ENCODE measurements at regions not wholly inside any gene's neighbourhood (a gene's known extent, or its start where the extent isn't known, plus 50 kb on each side); places are given as distances from the start of the nearest gene placed in this dataset.
A peak's percentile ranks its signal among the peaks of the same experiment; 100 is the strongest.

- Histone ChIP-seq H3K27ac (ENCODE audit: extremely low read length, insufficient read depth, low read length) (peak overlapping the region; percentile 63), H3K4me3 (replicated peaks in 1 of 3; ENCODE audit: insufficient read depth in 1 of 3, low read depth in 2 of 3, low read length in 3 of 3) (peak overlapping the region in 2 of 3 experiments; percentile 35 to 40; a peak in 3 of 6 replicates), H3K9ac (ENCODE audit: insufficient read depth, low read depth, low read length) (no peak overlapping the region), H4K20me1 (ENCODE audit: insufficient read depth, low read length) (no peaks in the 10 kb centered on the region), H3K36me3 (replicated peaks in 1 of 2; ENCODE audit: control insufficient read depth in 1 of 2, insufficient read depth in 2 of 2, low read length in 2 of 2) (no peaks in the 10 kb centered on the region), H2AFZ (ENCODE audit: low read length) (peak overlapping the region; percentile 23), H3K27me3 (ENCODE audit: control insufficient read depth in 1 of 2, insufficient read depth in 2 of 2, low read length in 2 of 2) (no peaks in the 10 kb centered on the region), H3K4me2 (ENCODE audit: low read depth, low read length) (peak overlapping the region; percentile 69), H3K9me3 (ENCODE audit: low read length) (peaks cover 16% of the 10 kb centered on the region), H3K79me2 (ENCODE audit: insufficient read depth, low read length) (no peaks in the 10 kb centered on the region), H3K4me1 (ENCODE audit: insufficient read depth, low read length) (peaks cover 22% of the 10 kb centered on the region)
- ATAC-seq: peak; percentile 96
- no TSS peak for BruUV-seq (replicated peaks)
- ChIA-PET CTCF (ENCODE audit: low intra/inter-chr PET ratio, low total read pairs) (no interaction called here), POLR2A (no interaction called here)
- 7% methylated on average over 4 of the region's 4 CpGs for WGBS (ENCODE audit: low lambda C conversion rate)
- in situ Hi-C loops (cut with HindIII; ENCODE audit: extremely low pct_ligation_motif_present, low pct_unique_long_range_greater_than_20kb): no loop called here
- intact Hi-C loops (cut with micrococcal nuclease; ENCODE audit: unreplicated experiment): no loop called here
- peak; percentile 59 for DNase-seq (ENCODE audit: low spot score)
- FAIRE-seq: peak; percentile 77
- peak; percentile 39; the same call in 1 of the 2 replicates for TF ChIP-seq ARID5B (CRISPR knock-in tag; IDR thresholded peaks at IDR 0.05)
- TF ChIP-seq SOX13 (IDR thresholded peaks at IDR 0.05): no peak
- TF ChIP-seq SOX13 (CRISPR knock-in tag; conservative IDR thresholded peaks at IDR 0.05 in 1 of 2, IDR thresholded peaks at IDR 0.05 in 1 of 2): 0 out of 4 replicates have a peak, but pooled peaks of 1 of the 2 experiments have one; percentile 16
- peak; percentile 15 for TF ChIP-seq ASH2L (IDR thresholded peaks at IDR 0.05; ENCODE audit: insufficient read length, low read depth, low read length)
- no peak for TF ChIP-seq CREBL2 (CRISPR knock-in tag; IDR thresholded peaks at IDR 0.05; ENCODE audit: borderline replicate concordance)
- peak; percentile 74 for TF ChIP-seq PAXIP1 (CRISPR knock-in tag; conservative IDR thresholded peaks at IDR 0.05)
- TF ChIP-seq YEATS4 (CRISPR knock-in tag; IDR thresholded peaks at IDR 0.05; ENCODE audit: borderline replicate concordance): 0 out of 2 replicates have a peak, but pooled peaks have one; percentile 40
- no peak for TF ChIP-seq FIP1L1 (IDR thresholded peaks at IDR 0.05; ENCODE audit: borderline replicate concordance, insufficient read depth, low read depth, low read length)
- TF ChIP-seq MIXL1 (CRISPR knock-in tag; IDR thresholded peaks at IDR 0.05): no peak
- TF ChIP-seq ZNF24 (IDR thresholded peaks at IDR 0.05): peak; percentile 89
- peak; percentile 24; the same call in 1 of the 2 replicates for TF ChIP-seq FOXJ3 (CRISPR knock-in tag; IDR thresholded peaks at IDR 0.05; ENCODE audit: borderline replicate concordance)
- TF ChIP-seq HNF4A (CRISPR knock-in tag; IDR thresholded peaks at IDR 0.05): peak; percentile 56
- TF ChIP-seq FOXC1 (CRISPR knock-in tag; IDR thresholded peaks at IDR 0.05; ENCODE audit: borderline replicate concordance): no peak
- TF ChIP-seq ZNF549 (CRISPR knock-in tag; IDR thresholded peaks at IDR 0.05): no peak
- TF ChIP-seq MAFK (conservative IDR thresholded peaks at IDR 0.05 in 1 of 2, IDR thresholded peaks at IDR 0.05 in 1 of 2; ENCODE audit: low read length in 2 of 2): peak; percentile 47 to 49; a peak in 2 of 4 replicates
- TF ChIP-seq MAFF (IDR thresholded peaks at IDR 0.05; ENCODE audit: low read depth, low read length): peak; percentile 61
Measured at GRCh38 chr10:65032867-65033769, 1511.9 kb downstream of the REEP3 start.

All from HepG2 (cell line).